Thymus (tissue), 11 donors: ENCODE measurements at regions not wholly inside any gene's neighbourhood (a gene's known extent, or its start where the extent isn't known, plus 50 kb on each side); places are given as distances from the start of the nearest gene placed in this dataset.

ENCODE experiments used
- DNase-seq, 9 donors: peaks; one replicate each; pipeline ENCODE4 v3.0.0-alpha.2; 2013; ENCODE audit warnings: low spot score in 9 of 9, low read depth in 6 of 9, missing footprints in 1 of 9
- H3K27ac ChIP-seq, 2 donors: one replicate each; pipeline ENCODE4 v1.5.1; 2013; ENCODE audit warnings: control low read depth in 1 of 2, low read depth in 1 of 2, low read length in 1 of 2, mild to moderate bottlenecking in 1 of 2, moderate library complexity in 1 of 2
- H3K27me3 ChIP-seq, 2 donors: one replicate each; pipeline ENCODE4 v1.5.1; 2013; ENCODE audit warnings: low read length in 1 of 2; ENCODE audit not compliant: control insufficient read depth in 2 of 2, insufficient read depth in 1 of 2
- H3K36me3 ChIP-seq, 2 donors: one replicate each; pipeline ENCODE4 v1.5.1; 2013; ENCODE audit warnings: low read length in 1 of 2, mild to moderate bottlenecking in 1 of 2, moderate library complexity in 1 of 2; ENCODE audit not compliant: control insufficient read depth in 2 of 2, insufficient read depth in 2 of 2
- H3K4me1 ChIP-seq, 2 donors: one replicate each; pipeline ENCODE4 v1.5.1; 2013; ENCODE audit warnings: low read length in 2 of 2; ENCODE audit not compliant: control insufficient read depth in 2 of 2, insufficient read depth in 2 of 2
- H3K4me3 ChIP-seq, 2 donors: one replicate each; pipeline ENCODE4 v1.5.1; 2013; ENCODE audit warnings: low read length in 2 of 2, control low read depth in 1 of 2, mild to moderate bottlenecking in 1 of 2
- H3K9me3 ChIP-seq, 2 donors: one replicate each; pipeline ENCODE4 v1.5.1; 2013; ENCODE audit warnings: low read length in 1 of 2, mild to moderate bottlenecking in 1 of 2; ENCODE audit not compliant: control insufficient read depth in 2 of 2, insufficient read depth in 1 of 2
- WGBS: extraction: QIAGEN DNeasy Blood & Tissue Kit; methylation state at CpG from one replicate; pipeline ENCODE4 v1.1.7; 2013; 5-methylcytosine and 5-hydroxymethylcytosine counted together
- donor health status: healthy.

DNA sequence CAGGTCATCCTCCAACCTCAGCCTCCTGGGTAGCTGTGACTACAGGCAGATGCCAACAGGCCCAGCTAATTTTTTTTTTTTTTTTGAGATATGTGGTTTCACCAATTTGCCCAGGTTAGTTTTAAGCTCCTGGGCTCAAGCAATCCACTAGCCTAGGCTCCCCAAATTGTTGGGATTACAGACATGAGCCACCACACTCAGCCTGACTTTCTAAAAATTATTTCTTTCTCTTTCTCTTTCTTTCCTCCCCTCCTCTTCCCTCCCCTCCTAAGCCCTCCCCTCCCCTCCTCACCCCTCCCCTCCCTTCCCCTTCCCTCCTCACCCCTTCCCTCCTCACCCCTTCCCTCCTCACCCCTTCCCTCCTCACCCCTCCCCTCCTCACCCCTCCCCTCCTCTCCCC, 127.3 kb downstream of the BTBD3 start:
- Histone ChIP-seq H3K27ac (no peak overlapping the region), H3K4me1 (no peaks in the 10 kb centered on the region), H3K27me3 (no peaks in the 10 kb centered on the region), H3K9me3 (no peaks in the 10 kb centered on the region), H3K4me3 (no peak overlapping the region), H3K36me3 (no peaks in the 10 kb centered on the region)
- DNase-seq, result no peak

DNA sequence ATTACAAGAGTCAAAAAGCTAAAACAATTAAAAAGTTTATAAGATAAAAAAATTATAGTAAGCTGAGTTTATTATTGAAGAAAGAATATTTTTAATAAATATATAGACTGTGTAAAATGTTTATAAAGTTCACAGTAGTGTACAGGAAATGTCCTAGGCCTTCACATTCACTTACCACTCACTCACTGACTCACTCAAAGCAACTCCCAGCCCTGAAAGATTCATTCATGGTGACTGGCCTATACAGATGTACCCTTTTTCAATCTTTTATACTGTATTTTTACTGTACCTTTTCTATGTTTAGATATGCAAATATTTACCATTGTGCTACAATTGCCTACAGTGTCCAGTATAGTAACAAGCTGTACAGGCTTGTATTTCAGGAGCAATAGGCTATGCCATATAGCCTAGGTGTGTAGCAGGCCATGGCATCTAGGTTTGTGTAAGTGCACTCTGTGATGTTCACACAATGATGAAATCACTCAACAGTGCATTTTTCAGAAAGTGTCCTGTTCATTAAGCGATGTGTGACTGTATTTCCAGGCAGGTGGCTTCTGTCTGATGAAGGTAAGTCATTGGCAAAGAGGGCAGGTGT, 130.2 kb downstream of the BTBD3 start:
- no peak overlapping the region for H3K4me3 ChIP-seq
- H3K27ac ChIP-seq, result no peak overlapping the region
- no peaks in the 10 kb centered on the region for H3K9me3 ChIP-seq
- WGBS, result 94% methylated on average over 1 of the region's 1 CpG
- H3K27me3 ChIP-seq, result no peaks in the 10 kb centered on the region
- H3K36me3 ChIP-seq, result no peaks in the 10 kb centered on the region
- no peak for DNase-seq
- no peaks in the 10 kb centered on the region for H3K4me1 ChIP-seq

DNA sequence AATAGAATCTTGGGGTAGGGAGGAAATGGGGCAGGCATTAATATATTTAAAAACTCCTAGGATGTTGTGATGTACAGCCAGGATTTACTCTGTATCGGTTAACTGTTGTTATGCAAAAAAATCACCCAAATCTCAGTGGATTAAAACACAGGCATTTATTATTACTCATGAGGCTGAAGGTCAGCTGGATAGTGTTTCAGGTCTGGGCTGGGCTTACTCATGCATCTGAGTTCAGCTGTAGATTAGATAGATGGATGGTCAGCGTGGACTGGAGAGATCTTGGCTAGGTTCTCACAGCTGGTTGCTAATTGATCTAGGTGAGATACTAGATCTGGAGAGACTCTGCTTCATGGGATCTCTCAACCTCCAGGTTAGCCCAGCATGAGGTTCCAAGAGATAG, 131.4 kb downstream of the BTBD3 start:
- WGBS, result 97% methylated on average over 2 of the region's 2 CpGs
- Histone ChIP-seq H3K9me3 (no peaks in the 10 kb centered on the region), H3K4me3 (no peak overlapping the region), H3K4me1 (peaks cover 0 to 4% of the 10 kb centered on the region in 2 donors), H3K27me3 (no peaks in the 10 kb centered on the region), H3K27ac (no peak overlapping the region), H3K36me3 (no peaks in the 10 kb centered on the region)
- DNase-seq, result no peak

DNA sequence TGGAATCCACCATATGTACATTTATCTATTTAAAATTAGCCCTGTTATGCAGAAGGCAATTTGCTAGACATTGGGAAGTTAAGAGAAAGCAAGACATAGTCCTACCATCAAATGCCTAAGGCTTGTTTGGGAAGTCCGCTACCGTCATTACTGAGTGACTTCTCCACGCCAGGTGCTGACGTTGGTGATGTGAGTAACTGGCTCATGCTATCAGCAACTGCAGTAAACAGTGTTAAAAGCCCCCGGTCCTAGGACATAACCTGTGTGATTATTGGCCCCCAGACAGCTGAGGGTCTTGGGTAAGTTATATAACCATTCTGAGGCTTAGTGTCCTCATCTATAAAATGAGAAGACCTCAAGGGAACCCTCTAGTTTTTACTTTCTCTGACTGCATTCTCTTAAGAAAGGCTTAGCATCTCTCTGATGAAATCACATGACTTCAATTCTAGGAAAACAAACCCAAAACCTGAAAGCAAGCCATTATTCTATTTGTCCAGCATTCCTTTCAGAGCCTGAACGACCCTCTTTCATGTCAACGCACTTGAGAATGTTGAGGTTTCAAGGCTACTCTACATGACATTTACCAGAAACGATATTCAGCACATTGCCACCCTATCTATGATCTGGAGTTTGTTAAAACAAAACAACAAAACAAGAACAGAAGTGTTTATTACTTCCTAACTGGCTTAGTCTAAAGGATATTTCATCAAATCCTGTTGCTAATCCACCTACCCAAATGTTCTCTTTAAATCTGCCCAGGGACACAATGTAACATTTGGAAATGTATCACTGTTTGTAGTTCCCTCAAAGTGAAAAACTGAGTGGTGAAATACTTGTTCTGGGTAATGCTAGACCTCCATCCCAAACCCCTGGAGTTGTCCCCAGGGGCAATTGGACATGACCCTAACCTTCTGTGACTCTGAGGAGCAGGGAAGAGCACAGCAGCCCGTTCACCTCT, 133.8 kb downstream of the BTBD3 start:
- Histone ChIP-seq H3K9me3 (no peaks in the 10 kb centered on the region), H3K27me3 (no peaks in the 10 kb centered on the region), H3K27ac (no peak overlapping the region), H3K36me3 (no peaks in the 10 kb centered on the region), H3K4me3 (no peak overlapping the region), H3K4me1 (peaks cover 0 to 4% of the 10 kb centered on the region in 2 donors)
- no peak for DNase-seq
- 92% methylated on average over 9 of the region's 9 CpGs for WGBS

DNA sequence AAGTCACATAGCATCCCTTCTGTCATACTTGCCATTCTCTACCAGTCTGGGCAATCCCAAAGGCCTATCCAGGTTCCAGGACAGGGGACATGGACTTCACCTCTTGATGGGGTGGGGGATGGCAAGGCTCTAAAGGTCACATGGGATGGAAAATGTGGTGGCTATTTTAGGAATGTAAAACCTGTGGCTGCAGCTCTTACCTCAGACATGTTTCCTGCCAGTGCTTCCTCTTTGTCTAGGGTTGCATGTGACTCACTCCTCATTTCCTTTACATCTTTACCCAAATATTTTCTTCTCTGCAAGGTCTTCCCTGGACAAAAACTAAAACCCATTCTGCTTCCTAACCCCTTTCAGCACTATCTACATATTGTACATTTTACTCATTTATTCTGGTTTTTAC, 135.7 kb downstream of the BTBD3 start:
- Histone ChIP-seq H3K4me1 (peaks cover 0 to 6% of the 10 kb centered on the region in 2 donors), H3K9me3 (no peaks in the 10 kb centered on the region), H3K27ac (no peak overlapping the region), H3K27me3 (no peaks in the 10 kb centered on the region), H3K36me3 (no peaks in the 10 kb centered on the region), H3K4me3 (no peak overlapping the region)
- DNase-seq, result peak in 6 of 9 donors; percentile 8 to 53 (median 19)

DNA sequence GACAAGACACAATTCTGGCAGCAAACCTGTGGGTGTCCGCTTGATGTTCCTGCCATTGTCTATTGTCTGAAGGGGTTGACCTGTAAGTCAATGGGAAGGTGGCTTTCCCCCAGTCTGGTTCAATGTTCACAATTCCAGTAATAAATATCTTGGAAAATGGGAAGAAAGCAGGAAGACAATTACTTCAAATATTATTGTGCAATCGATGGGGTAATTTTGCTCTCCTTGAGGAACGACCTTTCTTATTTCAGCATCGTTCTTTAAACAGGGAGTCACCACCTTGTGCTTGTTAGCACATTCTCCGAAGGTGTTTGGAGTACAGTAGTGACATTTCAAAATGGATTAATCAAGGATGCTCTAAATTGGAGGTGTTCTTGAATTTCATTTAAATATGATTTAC, 136.9 kb downstream of the BTBD3 start:
- DNase-seq, result no peak
- Histone ChIP-seq H3K36me3 (no peaks in the 10 kb centered on the region), H3K27ac (no peak overlapping the region), H3K9me3 (no peaks in the 10 kb centered on the region), H3K4me1 (peaks cover 0 to 6% of the 10 kb centered on the region in 2 donors), H3K27me3 (no peaks in the 10 kb centered on the region), H3K4me3 (no peak overlapping the region)
- 96% methylated on average over 5 of the region's 5 CpGs for WGBS

DNA sequence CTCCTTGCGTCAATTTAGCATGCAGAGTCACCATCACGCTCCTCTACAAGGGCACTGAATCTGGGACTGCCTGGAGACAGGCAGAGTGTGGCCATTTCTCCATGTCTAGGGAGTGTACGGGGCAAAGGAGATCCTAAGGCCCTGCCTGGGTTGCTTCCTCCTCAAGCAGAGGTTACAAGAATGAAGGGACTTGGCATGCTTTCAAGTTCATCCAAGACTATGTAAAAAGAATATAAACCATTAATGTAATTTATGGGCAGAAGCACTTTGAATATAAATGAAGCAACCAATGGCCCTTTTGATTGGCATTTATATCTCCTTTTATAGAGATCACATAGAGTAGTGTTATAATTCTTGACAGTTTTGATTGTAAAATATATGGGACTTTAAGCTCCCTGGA, 137.5 kb downstream of the BTBD3 start:
- DNase-seq, result no peak
- Histone ChIP-seq H3K9me3 (peaks cover 0 to 3% of the 10 kb centered on the region in 2 donors), H3K4me3 (no peak overlapping the region), H3K4me1 (peaks cover 0 to 6% of the 10 kb centered on the region in 2 donors), H3K36me3 (no peaks in the 10 kb centered on the region), H3K27ac (no peak overlapping the region), H3K27me3 (no peaks in the 10 kb centered on the region)
- 97% methylated on average over 3 of the region's 3 CpGs for WGBS

DNA sequence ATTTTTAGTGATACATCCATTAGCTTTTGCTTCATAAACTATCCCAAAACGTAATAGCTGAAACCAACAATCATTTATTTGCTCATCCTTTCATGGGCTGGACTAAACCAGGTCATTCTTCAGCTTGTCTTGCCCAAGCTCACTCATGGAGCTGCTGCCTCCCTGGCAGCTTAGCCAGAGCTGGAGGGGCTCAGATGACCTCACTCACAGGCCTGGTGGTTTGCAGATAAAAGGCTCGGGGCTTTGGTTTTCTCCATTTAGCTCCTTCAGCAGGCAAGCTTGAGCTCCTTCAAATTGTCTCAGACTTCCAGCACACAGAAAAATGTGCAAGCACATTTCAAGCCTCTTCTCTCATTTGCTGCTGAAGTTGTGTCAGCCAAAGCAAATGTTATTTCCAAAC, 139.1 kb downstream of the BTBD3 start:
- WGBS, result 59% methylated on average over 2 of the region's 2 CpGs
- no peak for DNase-seq
- Histone ChIP-seq H3K9me3 (peaks cover 0 to 3% of the 10 kb centered on the region in 2 donors), H3K27me3 (no peaks in the 10 kb centered on the region), H3K4me3 (no peak overlapping the region), H3K36me3 (no peaks in the 10 kb centered on the region), H3K4me1 (peaks cover 0 to 6% of the 10 kb centered on the region in 2 donors), H3K27ac (no peak overlapping the region)

DNA sequence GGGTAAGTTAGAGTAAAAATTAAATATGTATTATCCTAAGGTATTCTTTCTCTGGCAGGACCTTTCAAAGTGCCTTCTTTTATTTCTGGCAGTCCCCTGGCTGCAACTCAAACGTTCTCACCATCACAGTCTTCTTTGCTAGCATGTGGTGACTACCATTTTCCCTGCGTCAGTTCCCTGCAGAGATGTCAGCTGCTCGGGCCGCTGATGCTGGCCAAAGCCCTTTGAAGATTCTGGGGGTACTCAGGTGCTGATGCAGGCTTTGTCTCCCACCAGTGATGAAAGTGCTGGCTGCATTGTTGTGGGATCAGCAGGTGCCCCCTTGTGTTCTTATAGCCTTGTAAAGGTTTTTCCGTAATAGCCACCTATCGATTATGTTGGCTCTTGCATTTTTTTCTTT, 140.1 kb downstream of the BTBD3 start:
- WGBS, result 92% methylated on average over 6 of the region's 6 CpGs
- no peaks in the 10 kb centered on the region for H3K36me3 ChIP-seq
- peaks cover 0 to 3% of the 10 kb centered on the region in 2 donors for H3K9me3 ChIP-seq
- DNase-seq, result no peak
- no peaks in the 10 kb centered on the region for H3K27me3 ChIP-seq
- peaks cover 0 to 6% of the 10 kb centered on the region in 2 donors for H3K4me1 ChIP-seq
- no peak overlapping the region for H3K27ac ChIP-seq
- no peak overlapping the region for H3K4me3 ChIP-seq
